ENCODE measurements at regions not wholly inside any gene's neighbourhood (a gene's known extent, or its start where the extent isn't known, plus 50 kb on each side); places are given as distances from the start of the nearest gene placed in this dataset.
"Not testable (repeated sequence)": the region's sequence is repeated elsewhere in the genome, so short reads cannot be mapped to it uniquely, and the experiment has no call there.

DNA sequence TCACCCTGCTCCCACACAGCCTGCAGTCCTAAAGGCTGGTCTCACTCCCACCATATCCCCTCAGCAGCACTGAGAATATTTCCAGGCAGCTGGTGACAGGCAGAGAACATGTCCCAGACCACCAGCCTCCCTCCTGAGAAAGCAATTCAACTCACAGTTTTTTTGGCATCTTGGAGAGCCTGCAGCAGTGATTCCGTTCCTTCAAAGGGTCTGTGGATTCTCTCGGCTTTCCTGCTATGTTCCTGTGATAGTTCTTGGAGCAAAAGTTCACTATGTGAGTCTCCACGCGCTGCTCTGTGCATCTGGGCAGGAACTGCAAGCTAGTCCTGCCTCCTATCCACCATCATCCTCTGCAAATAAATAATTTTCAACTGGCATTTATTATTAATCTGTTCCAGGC, 448.3 kb upstream of the HSF2 start:
- DNase-seq, result no peak

- no peak for DNase-seq
Observed at GRCh38 chr6:121951918-121952379, 447.5 kb upstream of the HSF2 start.

- DNase-seq, result not testable (repeated sequence)
Observed at GRCh38 chr6:121955401-121955800, 444.1 kb upstream of the HSF2 start.

DNA sequence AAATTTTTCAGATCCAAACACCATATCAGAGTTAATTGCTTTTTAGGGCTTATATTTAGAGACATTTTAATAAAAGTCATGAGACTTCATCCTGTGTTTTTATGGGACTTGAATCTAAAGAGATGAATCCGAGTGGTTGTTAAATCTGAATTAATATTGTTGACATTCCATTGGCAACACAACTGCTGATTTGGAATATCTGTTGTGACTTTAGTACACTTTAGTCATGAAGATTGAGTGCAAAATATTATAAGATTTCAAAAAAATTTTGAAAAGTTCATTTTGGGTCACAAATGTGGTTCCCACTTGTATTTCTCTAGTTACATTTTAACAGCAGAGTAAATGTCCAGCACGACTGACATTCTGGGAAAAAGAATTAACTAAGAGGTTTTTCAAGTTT, 442.7 kb upstream of the HSF2 start:
- no peak for DNase-seq

GRCh38 chr6:121959501-121959900, 440.0 kb upstream of the HSF2 start:
- no peak for DNase-seq

DNA sequence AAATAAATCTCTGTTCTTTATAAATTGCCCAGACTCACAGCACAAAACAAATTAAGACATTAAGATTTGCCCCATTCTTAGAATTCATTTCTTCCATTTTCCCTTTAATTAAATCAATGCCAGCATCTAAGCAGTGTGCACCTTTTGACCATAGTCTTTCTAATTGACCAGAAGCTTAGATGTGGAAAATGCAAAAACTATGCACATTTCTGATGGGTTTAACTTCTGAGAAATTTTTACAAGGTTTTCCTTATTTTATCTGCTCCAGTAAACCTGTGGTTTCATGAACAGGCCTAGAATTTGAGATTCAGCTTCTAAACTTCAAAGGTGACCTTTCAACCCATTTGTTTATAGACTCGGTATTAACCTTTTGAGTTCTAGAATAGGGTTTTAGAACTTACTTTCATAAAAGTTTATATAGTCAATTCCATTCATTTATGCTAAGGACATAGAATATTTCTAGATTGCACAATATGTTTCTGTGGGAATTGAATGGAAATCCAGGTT, 437.8 kb upstream of the HSF2 start:
- DNase-seq, result no peak

DNA sequence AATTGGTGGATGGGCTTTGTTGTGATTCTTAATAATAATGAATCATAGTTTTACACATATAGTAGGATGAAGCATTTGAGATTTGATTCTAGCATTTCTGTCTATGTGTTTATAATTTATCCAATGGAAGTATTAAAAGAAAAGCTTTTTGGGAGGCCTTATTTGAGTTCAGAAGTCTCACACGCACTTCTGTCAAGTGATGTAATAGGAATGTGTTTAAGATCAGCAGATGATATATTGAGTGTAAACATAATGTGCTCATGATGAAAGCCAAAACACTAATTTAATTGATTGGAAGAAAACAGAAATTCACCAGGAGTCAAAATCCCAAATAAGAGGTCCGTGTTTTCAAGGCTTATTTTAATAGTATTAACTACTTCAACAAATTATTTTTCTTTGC, 435.6 kb upstream of the HSF2 start:
- DNase-seq, result no peak

- DNase-seq, result no peak
Observed at GRCh38 chr6:121965739-121966138, 433.7 kb upstream of the HSF2 start.

DNA sequence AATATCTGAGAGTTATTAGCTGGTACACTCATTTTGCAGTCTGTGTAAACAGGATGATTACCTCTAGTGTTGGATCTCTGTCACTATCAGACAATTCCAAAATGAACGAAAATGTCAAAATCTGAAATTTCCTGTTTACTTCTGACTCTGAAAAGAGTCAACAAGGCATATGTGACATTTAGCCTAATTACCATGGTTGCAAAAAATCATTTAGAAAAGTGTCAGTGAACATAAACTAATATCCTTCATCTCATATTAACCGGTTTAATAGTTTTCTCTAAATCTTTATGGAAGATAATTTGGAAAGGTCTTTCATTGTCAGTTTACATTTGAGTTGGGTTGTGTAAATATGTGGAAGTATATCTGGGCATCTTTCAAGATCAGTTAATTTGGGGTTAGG, 431.8 kb upstream of the HSF2 start:
- DNase-seq, result no peak

GRCh38 chr6:121971931-121972335, 427.5 kb upstream of the HSF2 start:
- no peak for DNase-seq

- DNase-seq, result no peak
Observed at GRCh38 chr6:121984956-121985355, 414.5 kb upstream of the HSF2 start.

DNA sequence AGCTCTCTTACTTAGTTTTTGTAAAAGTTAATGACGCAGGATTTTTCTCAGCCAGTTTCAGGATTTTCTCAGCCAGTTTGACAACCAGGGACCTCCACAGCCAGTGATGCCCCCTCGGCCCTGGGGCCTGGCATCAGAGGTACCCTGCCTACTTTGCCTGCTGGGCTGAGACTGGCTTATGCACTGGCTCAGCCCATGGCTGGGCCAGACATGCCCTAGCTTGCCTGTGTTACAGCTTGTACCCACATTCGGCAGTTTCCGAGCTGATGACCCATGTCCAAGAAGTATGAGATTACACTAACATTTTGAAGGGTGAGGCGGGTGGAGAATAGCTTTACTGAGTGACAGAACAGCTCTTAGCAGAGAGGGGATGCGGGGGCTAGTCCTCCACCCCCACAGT, 406.1 kb upstream of the HSF2 start:
- DNase-seq, result no peak

- DNase-seq, result no peak
Observed at GRCh38 chr6:121994919-121995318, 404.5 kb upstream of the HSF2 start.

DNA sequence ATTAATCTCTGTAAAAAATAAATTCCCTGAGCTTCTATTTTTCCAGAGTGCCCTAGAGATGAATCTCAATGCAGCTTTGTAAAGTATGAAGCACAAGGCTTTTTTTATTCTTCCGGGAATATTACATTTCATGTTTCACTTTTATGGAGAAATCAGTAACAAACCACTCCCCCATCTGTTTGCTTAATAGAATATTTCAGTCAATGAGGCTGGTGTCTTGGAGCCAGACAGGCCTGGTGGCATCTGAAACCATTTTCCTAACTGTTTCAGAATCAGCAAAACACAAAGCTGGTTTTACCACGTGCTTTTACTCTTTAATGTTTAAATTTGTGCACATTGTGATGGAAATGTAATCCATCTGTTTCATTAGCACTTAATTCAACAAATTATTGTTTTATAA, 400.8 kb upstream of the HSF2 start:
- DNase-seq, result no peak

- DNase-seq, result no peak
Observed at GRCh38 chr6:121999456-122000065, 399.9 kb upstream of the HSF2 start.

- DNase-seq, result no peak
Observed at GRCh38 chr6:122005661-122006060, 393.8 kb upstream of the HSF2 start.

- DNase-seq, result no peak
Observed at GRCh38 chr6:122007339-122007738, 392.1 kb upstream of the HSF2 start.

- DNase-seq, result no peak
Observed at GRCh38 chr6:122008101-122008999, 391.1 kb upstream of the HSF2 start.

- no peak for DNase-seq
Observed at GRCh38 chr6:122009000-122009350, 390.5 kb upstream of the HSF2 start.

- DNase-seq, result no peak
Observed at GRCh38 chr6:122012578-122012977, 386.9 kb upstream of the HSF2 start.

- no peak for DNase-seq
Observed at GRCh38 chr6:122014961-122015360, 384.5 kb upstream of the HSF2 start.

GRCh38 chr6:122020588-122021264, 378.7 kb upstream of the HSF2 start:
- no peak for DNase-seq

GRCh38 chr6:122025104-122025503, 374.3 kb upstream of the HSF2 start:
- DNase-seq, result no peak
